ENCODE measurements at regions not wholly inside any gene's neighbourhood (a gene's known extent, or its start where the extent isn't known, plus 50 kb on each side); places are given as distances from the start of the nearest gene placed in this dataset.

DNA sequence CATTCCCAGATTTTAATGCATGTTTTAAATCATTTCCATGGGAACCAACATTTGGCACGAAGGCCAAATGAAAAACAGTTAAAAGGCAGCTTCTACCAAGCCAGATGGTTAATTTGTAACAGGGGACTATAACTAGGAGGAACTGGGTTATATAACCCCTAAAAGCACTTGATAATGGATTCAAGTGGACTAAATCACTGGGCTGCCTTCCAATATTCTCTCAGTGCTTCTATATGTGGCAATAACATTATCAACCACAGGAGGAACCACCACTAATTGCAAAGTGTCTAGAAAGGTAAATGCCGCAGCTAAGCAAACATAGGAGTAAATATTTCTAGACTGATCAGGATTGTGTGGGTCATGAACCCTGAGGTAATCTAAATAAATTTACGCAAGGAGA is 391.5 kb downstream of the UBE2NL start:
- intact Hi-C loops (cut with micrococcal nuclease; ENCODE audit: unreplicated experiment), result no loop called here

DNA sequence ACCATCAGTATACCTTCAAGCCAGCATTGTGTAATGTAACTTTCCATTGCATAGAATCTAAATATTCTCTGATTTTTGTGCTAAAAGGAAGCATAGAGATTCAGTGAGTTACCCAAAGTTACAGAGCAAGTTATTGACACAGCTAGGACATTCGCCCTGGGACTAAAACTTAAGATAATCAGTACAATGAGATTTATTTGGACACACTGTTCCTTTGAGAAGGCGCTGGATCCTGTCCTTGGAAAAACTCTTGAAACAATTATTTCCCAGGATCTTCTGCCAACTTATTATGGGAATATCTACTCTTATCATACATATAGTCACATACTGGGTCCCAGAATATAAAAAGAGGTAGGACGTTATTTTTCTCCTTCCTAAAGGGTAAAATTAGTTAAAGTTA is 392.0 kb downstream of the UBE2NL start:
- no peak for TF ChIP-seq CHD1 (IDR thresholded peaks at IDR 0.05; ENCODE audit: low read depth, low read length)
- TF ChIP-seq, protein P1, sequence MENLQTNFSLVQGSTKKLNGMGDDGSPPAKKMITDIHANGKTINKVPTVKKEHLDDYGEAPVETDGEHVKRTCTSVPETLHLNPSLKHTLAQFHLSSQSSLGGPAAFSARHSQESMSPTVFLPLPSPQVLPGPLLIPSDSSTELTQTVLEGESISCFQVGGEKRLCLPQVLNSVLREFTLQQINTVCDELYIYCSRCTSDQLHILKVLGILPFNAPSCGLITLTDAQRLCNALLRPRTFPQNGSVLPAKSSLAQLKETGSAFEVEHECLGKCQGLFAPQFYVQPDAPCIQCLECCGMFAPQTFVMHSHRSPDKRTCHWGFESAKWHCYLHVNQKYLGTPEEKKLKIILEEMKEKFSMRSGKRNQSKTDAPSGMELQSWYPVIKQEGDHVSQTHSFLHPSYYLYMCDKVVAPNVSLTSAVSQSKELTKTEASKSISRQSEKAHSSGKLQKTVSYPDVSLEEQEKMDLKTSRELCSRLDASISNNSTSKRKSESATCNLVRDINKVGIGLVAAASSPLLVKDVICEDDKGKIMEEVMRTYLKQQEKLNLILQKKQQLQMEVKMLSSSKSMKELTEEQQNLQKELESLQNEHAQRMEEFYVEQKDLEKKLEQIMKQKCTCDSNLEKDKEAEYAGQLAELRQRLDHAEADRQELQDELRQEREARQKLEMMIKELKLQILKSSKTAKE (IDR thresholded peaks at IDR 0.05; ENCODE audit: low read depth, poor library complexity, severe bottlenecking), result no peak
- DNase-seq (ENCODE audit: low read depth, low spot score) (no peak), ATAC-seq (no peak), FAIRE-seq (no peak)
- Histone ChIP-seq H3K4me2 (ENCODE audit: control insufficient read depth, insufficient read depth) (no peak overlapping the region), H3K79me2 (ENCODE audit: control insufficient read depth, insufficient read depth, low read length) (no peaks in the 10 kb centered on the region), H3K9ac (ENCODE audit: control insufficient read depth, insufficient read depth, low read length) (no peak overlapping the region), H3K4me3 (no peak overlapping the region), H3K27me3 (replicated peaks in 1 of 2; ENCODE audit: control insufficient read depth in 2 of 2, insufficient read depth in 2 of 2, low read length in 1 of 2) (no peaks in the 10 kb centered on the region), H4K20me1 (ENCODE audit: control insufficient read depth, insufficient read depth) (no peaks in the 10 kb centered on the region), H3K4me1 (ENCODE audit: control insufficient read depth, insufficient read depth, low read length) (no peaks in the 10 kb centered on the region), H3K27ac (ENCODE audit: control insufficient read depth, insufficient read depth) (no peak overlapping the region), H3K9me3 (replicated peaks; ENCODE audit: control insufficient read depth, insufficient read depth, low read length) (no peaks in the 10 kb centered on the region), H3K36me3 (ENCODE audit: control insufficient read depth in 2 of 2, insufficient read depth in 2 of 2, low read length in 1 of 2) (no peaks in the 10 kb centered on the region), H2AFZ (ENCODE audit: control insufficient read depth, low read depth, low read length) (no peak overlapping the region)
- ChIA-PET RAD21 (ENCODE audit: unreplicated experiment) (no interaction called here), POLR2A (no interaction called here), SMC1A (ENCODE audit: uncharacterized antibody, unreplicated experiment) (no interaction called here), CTCF (no interaction called here)
- in situ Hi-C loops (cut with MboI) (no loop called here), intact Hi-C loops (cut with micrococcal nuclease; ENCODE audit: unreplicated experiment) (no loop called here)
- 22% methylated on average over 3 of the region's 3 CpGs for WGBS (ENCODE audit: insufficient coverage, insufficient replicate concordance, low lambda C conversion rate, missing lambda C conversion rate)
- BruUV-seq (replicated peaks), result no TSS peak

More for the DNA sequence above, 391.5 kb downstream of the UBE2NL start:
- no peak overlapping the region for H3K27ac ChIP-seq (ENCODE audit: control insufficient read depth, insufficient read depth)
- no peaks in the 10 kb centered on the region for H3K9me3 ChIP-seq (replicated peaks; ENCODE audit: control insufficient read depth, insufficient read depth, low read length)
- no peaks in the 10 kb centered on the region for H3K27me3 ChIP-seq (replicated peaks in 1 of 2; ENCODE audit: control insufficient read depth in 2 of 2, insufficient read depth in 2 of 2, low read length in 1 of 2)
- no peaks in the 10 kb centered on the region for H3K4me1 ChIP-seq (ENCODE audit: control insufficient read depth, insufficient read depth, low read length)
- RAD21 ChIA-PET (ENCODE audit: unreplicated experiment), result no interaction called here
- TF ChIP-seq YBX1 (IDR thresholded peaks at IDR 0.05) (no peak), RFX5 (IDR thresholded peaks at IDR 0.05; ENCODE audit: low read depth, low read length) (no peak), CHD1 (IDR thresholded peaks at IDR 0.05; ENCODE audit: low read depth, low read length) (no peak), LARP7 (IDR thresholded peaks at IDR 0.05) (no peak), PAX8 (IDR thresholded peaks at IDR 0.05) (no peak), TCF7 (IDR thresholded peaks at IDR 0.05; ENCODE audit: borderline replicate concordance) (no peak), NFIC (IDR thresholded peaks at IDR 0.05; ENCODE audit: low read depth, low read length) (no peak)
- TF ChIP-seq, protein P2, sequence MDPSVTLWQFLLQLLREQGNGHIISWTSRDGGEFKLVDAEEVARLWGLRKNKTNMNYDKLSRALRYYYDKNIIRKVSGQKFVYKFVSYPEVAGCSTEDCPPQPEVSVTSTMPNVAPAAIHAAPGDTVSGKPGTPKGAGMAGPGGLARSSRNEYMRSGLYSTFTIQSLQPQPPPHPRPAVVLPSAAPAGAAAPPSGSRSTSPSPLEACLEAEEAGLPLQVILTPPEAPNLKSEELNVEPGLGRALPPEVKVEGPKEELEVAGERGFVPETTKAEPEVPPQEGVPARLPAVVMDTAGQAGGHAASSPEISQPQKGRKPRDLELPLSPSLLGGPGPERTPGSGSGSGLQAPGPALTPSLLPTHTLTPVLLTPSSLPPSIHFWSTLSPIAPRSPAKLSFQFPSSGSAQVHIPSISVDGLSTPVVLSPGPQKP (IDR thresholded peaks at IDR 0.05; ENCODE audit: low read depth, low read length), result no peak
- SMC1A ChIA-PET (ENCODE audit: uncharacterized antibody, unreplicated experiment), result no interaction called here
- 18% methylated on average over 3 of the region's 3 CpGs for WGBS (ENCODE audit: insufficient coverage, insufficient replicate concordance, low lambda C conversion rate, missing lambda C conversion rate)
- in situ Hi-C loops (cut with MboI), result no loop called here
- no TSS peak for BruUV-seq (replicated peaks)
- FAIRE-seq (no peak), ATAC-seq (no peak), DNase-seq (ENCODE audit: low read depth, low spot score) (no peak)
- no peak overlapping the region for H3K4me2 ChIP-seq (ENCODE audit: control insufficient read depth, insufficient read depth)
- H2AFZ ChIP-seq (ENCODE audit: control insufficient read depth, low read depth, low read length), result no peak overlapping the region
- POLR2A ChIA-PET, result no interaction called here
- no peaks in the 10 kb centered on the region for H4K20me1 ChIP-seq (ENCODE audit: control insufficient read depth, insufficient read depth)
- no peak overlapping the region for H3K4me3 ChIP-seq
- H3K36me3 ChIP-seq (ENCODE audit: control insufficient read depth in 2 of 2, insufficient read depth in 2 of 2, low read length in 1 of 2), result no peaks in the 10 kb centered on the region
- H3K79me2 ChIP-seq (ENCODE audit: control insufficient read depth, insufficient read depth, low read length), result no peaks in the 10 kb centered on the region
- no peak overlapping the region for H3K9ac ChIP-seq (ENCODE audit: control insufficient read depth, insufficient read depth, low read length)
- CTCF ChIA-PET, result interaction anchor here (0.6 kb wide), 1 partner anchor 611 kb away, joined by 3 read pairs; no protein-coding TSS in a partner anchor
